Pons (tissue), 1 donor: ENCODE measurements at regions not wholly inside any gene's neighbourhood (a gene's known extent, or its start where the extent isn't known, plus 50 kb on each side); places are given as distances from the start of the nearest gene placed in this dataset.
"Not testable (repeated sequence)": the region's sequence is repeated elsewhere in the genome, so short reads cannot be mapped to it uniquely, and the experiment has no call there.

ENCODE experiments used
- DNase-seq: peaks from one replicate; pipeline ENCODE4 v3.0.0-alpha.2; 2016; ENCODE audit warnings: low spot score

GRCh38 chr21:23607782-23608431 lies 1999.4 kb downstream of the MRPL39 start:
- DNase-seq: no peak

GRCh38 chr21:23601549-23601948 lies 2005.7 kb downstream of the MRPL39 start:
- no peak for DNase-seq

GRCh38 chr21:23593582-23593981 lies 2013.7 kb downstream of the MRPL39 start:
- no peak for DNase-seq

- DNase-seq: no peak
Measured at GRCh38 chr21:23585419-23585818, 2021.9 kb downstream of the MRPL39 start.

GRCh38 chr21:23579573-23579972 lies 2027.7 kb downstream of the MRPL39 start:
- no peak for DNase-seq

- DNase-seq: no peak
Measured at GRCh38 chr21:23578027-23578426, 2029.3 kb downstream of the MRPL39 start.

GRCh38 chr21:23574932-23575331 lies 2032.3 kb downstream of the MRPL39 start:
- DNase-seq: no peak

GRCh38 chr21:23548924-23549323 lies 2058.4 kb downstream of the MRPL39 start:
- DNase-seq: not testable (repeated sequence)

GRCh38 chr21:23543333-23543732 lies 2063.9 kb downstream of the MRPL39 start:
- DNase-seq: no peak

- no peak for DNase-seq
Measured at GRCh38 chr21:23542097-23542496, 2065.2 kb downstream of the MRPL39 start.

GRCh38 chr21:23541571-23541970 lies 2065.7 kb downstream of the MRPL39 start:
- no peak for DNase-seq

- no peak for DNase-seq
Measured at GRCh38 chr21:23534850-23535249, 2072.4 kb downstream of the MRPL39 start.

- DNase-seq: no peak
Measured at GRCh38 chr21:23531444-23531843, 2075.8 kb downstream of the MRPL39 start.

GRCh38 chr21:23524685-23525084 lies 2082.6 kb downstream of the MRPL39 start:
- no peak for DNase-seq

- no peak for DNase-seq
Measured at GRCh38 chr21:23522751-23523150, 2084.5 kb downstream of the MRPL39 start.

GRCh38 chr21:23507501-23507900 lies 2099.8 kb downstream of the MRPL39 start:
- DNase-seq: no peak

GRCh38 chr21:23496729-23497128 lies 2110.6 kb downstream of the MRPL39 start:
- no peak for DNase-seq

- no peak for DNase-seq
Measured at GRCh38 chr21:23488245-23488644, 2119.0 kb downstream of the MRPL39 start.

- DNase-seq: no peak
Measured at GRCh38 chr21:23480591-23481270, 2126.6 kb downstream of the MRPL39 start.

- DNase-seq: no peak
Measured at GRCh38 chr21:23478381-23478780, 2128.9 kb downstream of the MRPL39 start.

GRCh38 chr21:23475281-23476219 lies 2131.7 kb downstream of the MRPL39 start:
- no peak for DNase-seq

- no peak for DNase-seq
Measured at GRCh38 chr21:23471877-23472276, 2135.4 kb downstream of the MRPL39 start.

- DNase-seq: no peak
Measured at GRCh38 chr21:23463365-23463764, 2143.9 kb downstream of the MRPL39 start.
